Esophagus (tissue), 2 donors: ENCODE measurements at regions not wholly inside any gene's neighbourhood (a gene's known extent, or its start where the extent isn't known, plus 50 kb on each side); places are given as distances from the start of the nearest gene placed in this dataset.
"Not testable (repeated sequence)": the region's sequence is repeated elsewhere in the genome, so short reads cannot be mapped to it uniquely, and the experiment has no call there.

Source experiments
- H3K27ac ChIP-seq, 2 donors: one replicate each; pipeline ENCODE4 v1.5.1; 2013; ENCODE audit warnings: low read depth in 2 of 2, mild to moderate bottlenecking in 2 of 2, inconsistent platforms in 1 of 2, low read length in 1 of 2, moderate library complexity in 1 of 2
- H3K27me3 ChIP-seq, 2 donors: one replicate each; pipeline ENCODE4 v1.6.1; 2013; ENCODE audit warnings: low read length in 2 of 2, control low read depth in 1 of 2, mild to moderate bottlenecking in 1 of 2; ENCODE audit not compliant: insufficient read depth in 2 of 2, control insufficient read depth in 1 of 2
- H3K36me3 ChIP-seq, 2 donors: one replicate each; pipeline ENCODE4 v1.6.1; 2013; ENCODE audit warnings: low read length in 1 of 2; ENCODE audit not compliant: control insufficient read depth in 2 of 2, insufficient read depth in 2 of 2
- H3K4me1 ChIP-seq, 2 donors: one replicate each; pipeline ENCODE4 v1.6.1; 2013; ENCODE audit warnings: low read length in 1 of 2; ENCODE audit not compliant: control insufficient read depth in 2 of 2, insufficient read depth in 2 of 2
- H3K4me3 ChIP-seq, 2 donors: one replicate each; pipeline ENCODE4 v1.5.1; 2013; ENCODE audit warnings: low read length in 2 of 2, mild to moderate bottlenecking in 2 of 2, low read depth in 1 of 2, moderate library complexity in 1 of 2
- H3K9me3 ChIP-seq, 2 donors: one replicate each; pipeline ENCODE4 v1.6.1; 2013; ENCODE audit warnings: mild to moderate bottlenecking in 2 of 2, low read depth in 1 of 2, low read length in 1 of 2, moderate library complexity in 1 of 2; ENCODE audit not compliant: control insufficient read depth in 2 of 2, insufficient read depth in 1 of 2
- WGBS, 2 donors: extraction: QIAGEN DNeasy Blood & Tissue Kit; methylation state at CpG; one replicate each; pipeline ENCODE4 v1.1.7; 2013; 5-methylcytosine and 5-hydroxymethylcytosine counted together
- donor health status: healthy with polysubstance abuse.
- donor health status: Bipolar disorder and iron deficiency.

GRCh38 chr2:72023678-72024390 is 123.8 kb downstream of the CYP26B1 start:
- Histone ChIP-seq H3K4me3 (no peak overlapping the region), H3K27me3 (no peaks in the 10 kb centered on the region), H3K27ac (no peak overlapping the region), H3K36me3 (no peaks in the 10 kb centered on the region), H3K9me3 (no peaks in the 10 kb centered on the region), H3K4me1 (peaks cover 6 to 8% of the 10 kb centered on the region in 2 donors)
- 93% methylated on average over 7 of the region's 7 CpGs for WGBS, 2 donors

GRCh38 chr2:72021371-72021770 is 126.3 kb downstream of the CYP26B1 start:
- not testable (repeated sequence) for H3K9me3 ChIP-seq, H3K4me3 ChIP-seq, H3K27ac ChIP-seq, H3K36me3 ChIP-seq, H3K27me3 ChIP-seq, H3K4me1 ChIP-seq
- WGBS, 2 donors: 67 to 85% methylated on average over 14 to 16 of the region's 16 CpGs

- Histone ChIP-seq H3K9me3 (no peaks in the 10 kb centered on the region), H3K4me1 (no peaks in the 10 kb centered on the region), H3K27me3 (no peaks in the 10 kb centered on the region), H3K27ac (no peak overlapping the region), H3K36me3 (no peaks in the 10 kb centered on the region), H3K4me3 (no peak overlapping the region)
- WGBS, 2 donors: 46 to 65% methylated on average over 1 of the region's 1 CpG
These were observed 132.4 kb downstream of the CYP26B1 start for GRCh38 chr2:72015266-72015665.

GRCh38 chr2:72014831-72015230 is 132.8 kb downstream of the CYP26B1 start:
- no peaks in the 10 kb centered on the region for H3K9me3 ChIP-seq
- H3K27me3 ChIP-seq: no peaks in the 10 kb centered on the region
- no peaks in the 10 kb centered on the region for H3K4me1 ChIP-seq
- 94 to 96% methylated on average over 1 of the region's 1 CpG for WGBS, 2 donors
- H3K36me3 ChIP-seq: no peaks in the 10 kb centered on the region
- H3K4me3 ChIP-seq: no peak overlapping the region
- H3K27ac ChIP-seq: no peak overlapping the region

DNA sequence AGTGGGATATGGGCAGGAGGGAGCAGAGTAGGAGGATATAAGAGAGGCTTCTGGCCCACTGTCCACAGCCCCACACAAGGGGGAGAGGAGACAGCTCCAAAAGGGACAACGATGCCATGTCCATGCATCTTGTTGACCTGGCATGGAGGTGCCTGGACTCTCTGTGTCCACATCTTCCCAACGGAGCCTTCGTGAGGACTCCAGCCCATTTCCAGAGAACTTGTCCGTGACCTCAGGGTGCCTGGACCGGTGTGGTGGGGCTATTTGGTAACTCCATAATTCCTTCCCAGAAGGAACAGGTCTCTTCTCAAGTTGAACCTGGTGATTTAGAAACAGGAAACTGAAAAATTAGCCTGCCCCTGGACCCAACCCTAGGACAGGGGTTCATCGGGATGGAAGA is 133.9 kb downstream of the CYP26B1 start:
- H3K4me3 ChIP-seq: no peak overlapping the region
- no peak overlapping the region for H3K27ac ChIP-seq
- H3K4me1 ChIP-seq: no peaks in the 10 kb centered on the region
- WGBS, 2 donors: 93 to 95% methylated on average over 6 of the region's 6 CpGs
- no peaks in the 10 kb centered on the region for H3K9me3 ChIP-seq
- no peaks in the 10 kb centered on the region for H3K36me3 ChIP-seq
- no peaks in the 10 kb centered on the region for H3K27me3 ChIP-seq

GRCh38 chr2:72012886-72013574 is 134.6 kb downstream of the CYP26B1 start:
- Histone ChIP-seq H3K27me3 (no peaks in the 10 kb centered on the region), H3K9me3 (no peaks in the 10 kb centered on the region), H3K36me3 (no peaks in the 10 kb centered on the region), H3K27ac (no peak overlapping the region), H3K4me3 (no peak overlapping the region), H3K4me1 (peaks cover 0 to 2% of the 10 kb centered on the region in 2 donors)
- 83 to 84% methylated on average over 9 of the region's 9 CpGs for WGBS, 2 donors

- Histone ChIP-seq H3K27me3 (no peaks in the 10 kb centered on the region), H3K36me3 (no peaks in the 10 kb centered on the region), H3K4me3 (no peak overlapping the region), H3K4me1 (peaks cover 0 to 2% of the 10 kb centered on the region in 2 donors), H3K27ac (no peak overlapping the region), H3K9me3 (no peaks in the 10 kb centered on the region)
- 80 to 86% methylated on average over 6 of the region's 6 CpGs for WGBS, 2 donors
These were observed 135.9 kb downstream of the CYP26B1 start for GRCh38 chr2:72011791-72012190.

GRCh38 chr2:72011370-72011689 is 136.3 kb downstream of the CYP26B1 start:
- Histone ChIP-seq H3K27me3 (no peaks in the 10 kb centered on the region), H3K27ac (no peak overlapping the region), H3K4me1 (peaks cover 0 to 2% of the 10 kb centered on the region in 2 donors), H3K36me3 (no peaks in the 10 kb centered on the region), H3K9me3 (no peaks in the 10 kb centered on the region), H3K4me3 (no peak overlapping the region)
- 89 to 95% methylated on average over 3 of the region's 3 CpGs for WGBS, 2 donors

GRCh38 chr2:72010647-72011369 is 136.9 kb downstream of the CYP26B1 start:
- H3K27me3 ChIP-seq: no peaks in the 10 kb centered on the region
- H3K36me3 ChIP-seq: no peaks in the 10 kb centered on the region
- H3K27ac ChIP-seq: no peak overlapping the region
- WGBS, 2 donors: 75 to 80% methylated on average over 13 of the region's 13 CpGs
- H3K9me3 ChIP-seq: no peaks in the 10 kb centered on the region
- H3K4me3 ChIP-seq: no peak overlapping the region
- H3K4me1 ChIP-seq: peaks cover 0 to 2% of the 10 kb centered on the region in 2 donors
